HG03103 (cell line): ENCODE measurements at regions not wholly inside any gene's neighbourhood (a gene's known extent, or its start where the extent isn't known, plus 50 kb on each side); places are given as distances from the start of the nearest gene placed in this dataset.
"Not testable (repeated sequence)": the region's sequence is repeated elsewhere in the genome, so short reads cannot be mapped to it uniquely, and the experiment has no call there.

ENCODE experiments used
- ATAC-seq: cut with Tn5 transposase; IDR thresholded peaks from one replicate; pipeline ENCODE4 v1.9.1; 2021; ENCODE audit warnings: low read depth; ENCODE audit not compliant: unreplicated experiment

DNA sequence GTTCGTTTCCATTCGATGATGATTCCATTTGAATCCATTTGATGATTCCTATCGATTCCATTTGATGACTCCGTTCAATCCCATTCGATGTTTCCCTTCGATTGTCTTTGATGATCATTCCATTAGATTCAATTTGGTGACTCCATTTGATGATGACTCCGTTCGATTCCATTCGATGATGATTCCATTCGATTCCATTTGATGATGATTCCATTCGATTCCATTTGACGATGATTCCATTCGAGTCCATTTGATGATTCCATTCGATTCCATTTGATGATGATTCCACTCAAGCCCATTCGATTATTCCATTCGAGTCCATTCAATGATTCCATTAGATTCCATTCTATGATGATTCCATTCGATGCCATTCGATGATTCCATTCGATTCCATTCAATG, 2730.6 kb downstream of the RPIA start:
- ATAC-seq, result not testable (repeated sequence)

DNA sequence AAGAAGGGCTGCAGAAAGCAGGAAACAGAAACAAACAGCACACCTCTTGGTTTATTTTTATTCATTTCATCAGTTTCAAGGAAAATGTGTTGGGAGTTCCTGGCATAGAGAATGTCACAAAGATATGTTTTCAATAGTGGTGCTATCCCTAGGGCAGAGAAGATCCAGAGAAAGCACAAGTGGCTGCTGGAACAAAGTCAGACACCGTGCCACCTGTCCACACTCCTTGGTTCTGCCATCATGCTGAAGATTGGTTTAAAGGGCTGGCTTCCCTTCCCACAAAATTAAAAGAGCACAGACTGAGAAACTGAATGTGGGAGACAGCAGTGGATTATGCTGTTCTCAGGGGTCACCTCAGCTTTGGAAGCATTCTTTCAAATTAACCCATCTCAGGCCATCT, 2735.7 kb downstream of the RPIA start:
- not testable (repeated sequence) for ATAC-seq

DNA sequence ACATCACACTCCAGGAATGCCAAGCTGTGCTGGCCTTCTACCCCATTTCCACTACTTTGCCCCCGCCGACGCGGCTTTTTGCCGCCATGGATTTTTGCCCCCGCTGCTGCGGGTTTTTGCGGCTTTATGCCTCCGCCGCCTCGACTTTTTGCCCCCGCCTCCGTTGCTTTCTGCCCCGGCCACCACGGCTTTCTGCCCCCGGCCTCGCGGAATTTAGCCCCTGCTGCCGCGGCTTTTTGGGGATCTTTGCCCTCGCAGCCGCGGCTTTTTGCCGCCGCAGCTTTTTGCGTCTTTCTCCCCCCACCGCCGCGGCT, 2750.4 kb downstream of the RPIA start:
- not testable (repeated sequence) for ATAC-seq

DNA sequence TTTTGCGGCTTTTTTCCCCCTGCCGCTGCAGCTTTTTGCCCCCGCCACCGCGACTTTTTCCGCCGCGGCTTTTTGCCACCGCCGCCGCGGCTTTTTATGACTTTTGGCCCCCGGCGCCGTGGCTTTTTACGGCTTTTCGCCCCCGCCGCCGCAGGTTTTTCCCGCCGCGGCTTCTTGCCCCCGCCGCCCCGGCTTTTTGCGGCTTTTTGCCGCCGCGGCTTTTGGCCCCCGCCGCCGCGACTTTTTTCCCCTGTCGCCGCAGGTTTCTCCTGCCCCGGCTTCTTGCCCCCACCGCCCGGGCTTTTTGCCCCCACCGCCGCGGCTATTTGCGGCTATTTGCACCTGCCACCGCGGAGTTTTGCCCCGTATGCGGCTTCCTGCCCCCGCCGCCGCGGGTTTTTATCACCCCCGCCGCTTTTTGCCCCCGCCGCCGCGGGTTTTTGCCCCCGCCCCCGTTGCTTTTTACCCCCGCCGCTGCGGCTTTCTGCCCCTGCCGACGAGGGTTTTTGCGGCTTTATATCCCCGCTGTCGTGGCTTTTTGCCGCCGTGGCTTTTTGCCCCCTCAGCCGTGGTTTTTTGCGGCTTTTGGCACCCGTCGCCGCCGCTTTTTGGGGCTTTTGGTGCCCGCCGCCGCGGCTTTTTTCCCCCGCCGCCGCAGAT, 2750.9 kb downstream of the RPIA start:
- no peak for ATAC-seq

DNA sequence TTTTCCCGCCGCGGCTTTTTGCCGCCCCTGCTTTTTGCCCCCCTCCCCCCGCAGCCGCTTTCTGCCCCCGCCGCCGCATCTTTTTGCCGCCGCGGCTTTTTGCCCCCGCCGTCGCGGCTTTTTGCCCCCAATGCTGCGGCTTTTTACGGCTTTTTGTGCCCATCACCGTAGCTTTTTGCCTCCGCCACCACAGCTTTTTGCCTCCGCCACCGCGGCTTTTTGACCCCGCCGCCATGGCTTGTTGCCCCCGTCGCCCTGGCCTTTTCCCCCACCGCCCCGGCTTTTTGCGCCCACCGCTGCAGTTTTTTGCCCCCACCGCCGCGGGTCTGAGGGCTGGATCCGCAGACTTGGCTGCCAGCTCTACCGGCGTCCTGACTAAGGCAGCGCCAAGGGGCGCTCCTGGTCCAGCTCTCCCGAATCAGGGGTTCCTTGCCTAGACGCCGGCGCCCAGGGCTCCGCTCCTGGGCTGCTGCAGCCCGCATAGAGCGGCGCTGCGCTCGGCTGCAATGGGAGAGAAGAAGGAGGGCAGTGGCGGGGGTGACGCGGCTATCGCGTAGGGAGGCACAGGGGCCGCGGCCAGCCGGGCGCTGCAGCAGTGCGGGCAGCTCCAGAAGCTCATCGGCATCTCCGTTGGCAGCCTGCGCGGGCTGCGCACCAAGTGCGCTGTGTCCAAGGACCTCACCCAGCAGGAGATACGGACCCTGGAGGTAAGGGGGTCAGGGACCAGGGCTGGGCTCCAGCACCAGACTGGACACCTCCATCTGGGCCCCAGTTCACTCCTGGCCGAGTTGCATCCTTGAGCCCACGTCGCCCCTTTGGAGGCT, 2751.6 kb downstream of the RPIA start:
- ATAC-seq, result not testable (repeated sequence)

DNA sequence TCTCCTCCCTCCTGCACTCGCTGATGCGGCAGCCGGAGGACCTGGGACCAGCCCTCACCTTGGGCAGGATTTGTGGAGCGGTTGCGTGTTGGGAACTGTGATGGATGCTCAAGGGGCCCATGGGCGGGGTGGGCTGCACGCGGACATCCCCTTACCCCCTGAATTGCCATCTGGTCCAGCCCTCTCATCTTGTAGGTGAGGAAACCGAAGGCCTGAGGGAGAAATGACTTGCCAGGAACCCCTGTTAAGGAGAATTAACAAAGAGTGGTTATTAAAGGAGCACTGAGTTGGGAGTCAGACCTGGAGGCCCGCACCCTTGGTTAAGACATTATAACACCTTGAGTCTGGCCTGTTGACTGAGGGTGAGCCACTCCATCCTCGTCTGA, 2752.2 kb downstream of the RPIA start:
- not testable (repeated sequence) for ATAC-seq

DNA sequence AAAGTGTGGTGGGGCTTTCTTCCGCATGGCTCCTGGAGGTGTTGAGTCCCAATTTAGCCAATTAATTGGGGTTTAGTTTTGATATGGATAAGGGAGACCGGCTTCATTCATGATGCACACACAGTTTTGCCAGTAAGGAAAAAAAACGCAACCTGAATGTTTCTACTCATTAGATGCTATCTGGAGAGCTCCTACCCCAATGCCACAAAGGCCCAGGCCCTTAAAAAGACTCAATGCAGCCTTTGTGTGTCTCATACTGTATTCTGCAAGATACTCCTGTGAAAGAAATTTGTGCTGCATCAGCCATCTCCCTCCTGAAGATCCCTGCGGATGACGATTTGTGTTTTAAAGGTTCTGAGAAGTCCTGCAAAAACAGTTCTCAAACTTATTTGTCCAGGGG, 2754.2 kb downstream of the RPIA start:
- not testable (repeated sequence) for ATAC-seq

DNA sequence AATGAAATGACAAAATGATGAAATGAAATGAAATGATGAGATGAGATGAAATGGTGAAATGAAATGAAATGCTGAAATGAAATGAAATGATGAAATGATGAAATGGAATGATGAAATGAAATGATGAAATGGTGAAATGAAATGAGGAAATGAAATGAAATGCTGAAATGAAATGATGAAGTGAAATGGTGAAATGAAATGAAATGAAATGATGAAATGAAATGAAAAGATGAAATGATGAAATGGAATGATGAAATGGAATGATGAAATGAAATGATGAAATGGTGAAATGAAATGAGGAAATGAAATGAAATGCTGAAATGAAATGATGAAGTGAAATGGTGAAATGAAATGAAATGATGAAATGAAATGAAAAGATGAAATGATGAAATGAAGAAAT, 2755.0 kb downstream of the RPIA start:
- not testable (repeated sequence) for ATAC-seq

GRCh38 chr2:91446915-91447314, 2755.4 kb downstream of the RPIA start:
- ATAC-seq, result not testable (repeated sequence)

GRCh38 chr2:91447508-91447907, 2756.0 kb downstream of the RPIA start:
- not testable (repeated sequence) for ATAC-seq

- not testable (repeated sequence) for ATAC-seq
These were observed 2770.8 kb downstream of the RPIA start for GRCh38 chr2:91462292-91462691.

DNA sequence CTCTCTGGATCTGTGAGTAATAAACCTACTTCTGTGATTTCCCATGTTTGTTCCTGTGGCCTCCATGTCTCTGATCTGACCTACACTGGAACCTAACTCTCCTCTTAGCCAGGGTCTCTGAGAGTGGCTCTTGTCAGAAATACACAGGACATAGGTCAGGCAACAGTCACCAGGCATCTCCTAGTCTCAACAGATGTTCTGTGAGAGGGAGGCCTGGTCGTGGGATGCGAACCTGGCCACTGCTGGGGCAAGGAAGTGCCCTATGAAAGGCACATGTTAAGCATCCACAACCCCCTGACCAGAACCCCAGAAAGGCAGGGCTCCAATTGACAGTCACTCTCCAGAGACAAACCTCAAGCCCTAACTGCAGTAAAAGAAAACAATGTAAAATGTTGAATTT, 2771.5 kb downstream of the RPIA start:
- not testable (repeated sequence) for ATAC-seq

GRCh38 chr2:91466780-91467363, 2775.4 kb downstream of the RPIA start:
- ATAC-seq, result not testable (repeated sequence)

DNA sequence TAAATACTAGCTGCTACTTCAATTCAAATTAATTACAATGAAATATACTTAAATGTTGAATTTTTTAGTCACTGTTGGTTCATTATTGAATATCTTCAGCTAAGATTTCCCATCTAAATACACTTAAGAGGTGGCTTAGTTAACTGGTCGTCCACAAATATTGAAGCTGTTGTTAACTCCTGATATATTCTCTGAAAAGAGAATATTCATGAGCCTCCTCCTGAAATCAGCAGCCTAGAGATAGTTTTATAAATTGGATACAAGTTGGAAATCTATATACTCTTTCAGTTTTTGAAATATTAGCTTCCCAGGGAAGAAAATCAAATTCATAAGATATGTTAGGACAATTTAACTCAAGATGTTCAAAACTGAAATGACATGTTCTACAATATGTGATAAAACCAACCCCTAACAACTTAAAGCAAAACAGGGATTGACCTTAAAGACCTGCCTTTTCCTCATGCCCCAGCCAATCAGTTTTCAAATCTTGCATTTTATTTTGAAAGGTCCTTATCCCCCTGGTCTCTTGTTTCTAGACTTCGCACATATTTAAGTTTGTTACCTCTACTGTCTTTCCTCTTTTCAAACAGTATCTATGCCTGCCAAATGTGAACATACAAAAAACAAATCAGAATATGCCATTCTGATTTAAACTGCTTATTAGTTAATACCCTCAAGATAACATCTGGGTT, 2784.9 kb downstream of the RPIA start:
- not testable (repeated sequence) for ATAC-seq

DNA sequence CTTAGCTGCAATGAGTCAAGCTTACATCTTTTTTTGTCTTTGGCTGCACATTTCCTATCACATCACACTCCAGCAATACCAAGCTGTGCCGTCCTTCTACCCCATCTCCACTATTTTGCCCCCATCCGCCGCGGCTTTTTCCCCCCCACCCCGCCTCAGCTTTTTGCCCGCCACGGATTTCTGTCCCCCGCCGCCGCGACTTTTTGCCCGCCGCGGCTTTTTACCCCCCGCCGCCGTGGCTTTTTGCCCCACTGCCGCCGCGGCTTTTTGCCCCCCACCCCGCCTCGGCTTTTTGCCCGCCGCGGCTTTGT, 2785.4 kb downstream of the RPIA start:
- ATAC-seq, result not testable (repeated sequence)

- not testable (repeated sequence) for ATAC-seq
These were observed 2785.8 kb downstream of the RPIA start for GRCh38 chr2:91477291-91477690.

DNA sequence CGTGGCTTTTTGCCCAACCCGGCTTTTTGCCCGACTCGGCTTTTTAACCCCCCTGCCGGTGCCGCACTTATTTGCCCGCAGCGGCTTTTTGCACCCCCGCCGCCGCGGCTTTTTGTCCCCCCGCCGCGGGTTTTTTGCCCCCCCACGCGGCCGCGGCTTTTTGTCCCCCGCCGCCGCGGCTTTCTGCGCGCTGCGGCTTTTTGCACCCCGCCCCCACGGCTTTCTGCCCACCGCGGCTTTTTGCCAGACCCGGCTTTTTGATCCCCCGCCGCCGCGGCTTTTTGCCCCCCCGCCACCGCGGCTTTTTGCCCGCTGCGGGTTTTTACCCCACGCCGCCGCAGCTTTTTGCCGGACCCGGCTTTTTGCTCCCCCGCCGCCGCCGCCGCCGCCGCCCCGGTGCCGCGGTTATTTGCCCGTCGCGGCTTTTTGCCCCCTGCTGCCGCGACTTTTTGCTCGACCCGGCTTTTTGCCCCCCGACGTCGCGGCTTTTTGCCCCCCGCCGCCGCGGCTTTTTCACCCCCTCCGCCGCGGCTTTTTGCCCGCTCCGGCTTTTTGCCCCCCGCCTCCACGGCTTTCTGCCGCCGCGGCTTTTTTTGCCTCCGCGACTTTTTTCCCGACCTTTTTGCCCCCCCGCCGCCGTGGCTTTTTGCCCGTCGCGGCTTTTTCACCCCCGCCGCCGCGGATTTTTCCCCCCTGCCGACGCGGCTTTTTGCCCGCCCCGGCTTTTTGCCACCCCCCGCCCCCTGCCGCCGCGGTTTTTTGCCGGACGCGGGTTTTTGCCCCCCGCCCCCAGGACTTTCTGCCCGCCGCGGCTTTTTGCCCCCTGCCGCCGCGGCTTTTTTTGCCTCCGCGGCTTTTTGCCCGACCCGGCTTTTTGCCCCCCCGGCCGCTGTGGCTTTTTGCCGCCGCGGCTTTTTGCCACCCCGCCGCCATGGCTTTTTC, 2786.5 kb downstream of the RPIA start:
- ATAC-seq, result no peak

DNA sequence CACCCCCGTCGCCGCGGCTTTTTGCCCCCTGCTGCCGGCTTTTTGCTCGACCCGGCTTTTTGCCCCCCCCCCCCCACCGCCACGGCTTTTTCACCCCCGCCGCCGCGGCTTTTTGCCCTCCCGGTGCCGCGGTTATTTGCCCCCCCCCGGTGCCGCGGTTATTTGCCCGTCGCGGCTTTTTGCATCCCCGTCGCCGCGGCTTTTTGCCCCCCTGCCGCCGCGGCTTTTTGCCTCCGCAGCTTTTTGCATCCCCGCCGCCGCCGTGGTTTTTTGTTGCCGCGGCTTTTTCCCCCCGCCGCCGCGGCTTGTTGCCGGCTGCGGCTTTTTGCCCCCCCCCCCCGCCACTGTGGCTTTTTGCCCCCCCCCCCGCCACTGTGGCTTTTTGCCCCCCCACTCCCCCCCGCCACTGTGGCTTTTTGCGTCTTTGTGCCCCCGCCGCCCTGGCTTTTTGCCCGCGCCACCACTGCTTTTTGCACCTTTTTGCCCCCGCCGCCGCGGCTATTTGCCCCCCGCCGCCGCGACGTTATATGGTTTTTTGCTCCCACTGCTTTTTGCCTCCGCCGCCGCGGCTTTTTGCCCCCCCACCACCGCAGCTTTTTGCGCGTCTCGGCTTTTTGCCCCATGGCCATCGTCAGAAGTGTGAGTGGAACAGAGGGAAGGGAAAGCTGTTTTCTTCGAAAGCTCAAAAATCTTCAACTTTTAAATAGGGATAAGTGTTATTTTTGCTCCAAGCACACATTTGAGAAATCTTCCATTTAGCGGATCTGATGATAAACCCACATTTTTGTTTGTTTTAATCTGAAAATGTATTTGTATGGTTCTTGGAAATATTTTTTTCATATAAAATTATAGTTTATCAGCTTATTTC, 2787.6 kb downstream of the RPIA start:
- not testable (repeated sequence) for ATAC-seq

- not testable (repeated sequence) for ATAC-seq
These were observed 2793.8 kb downstream of the RPIA start for GRCh38 chr2:91485226-91485625.
